Endodermal cell (in vitro differentiated cells): ENCODE measurements at regions not wholly inside any gene's neighbourhood (a gene's known extent, or its start where the extent isn't known, plus 50 kb on each side); places are given as distances from the start of the nearest gene placed in this dataset.

Source experiments
- DNase-seq: peaks from one replicate; pipeline ENCODE4 v3.0.0-alpha.2; 2017
- H3K27ac ChIP-seq: 2 replicates; pipeline ENCODE4 v1.5.1; 2013; ENCODE audit warnings: mild to moderate bottlenecking, low read depth, low read length, moderate library complexity
- H3K27me3 ChIP-seq: 2 replicates; pipeline ENCODE4 v1.6.1; 2013; ENCODE audit warnings: mild to moderate bottlenecking, low read length, moderate library complexity; ENCODE audit not compliant: insufficient read depth, control insufficient read depth, poor library complexity, severe bottlenecking
- H3K36me3 ChIP-seq: 2 replicates; pipeline ENCODE4 v1.7.0; 2013; ENCODE audit warnings: mild to moderate bottlenecking, low read length, moderate library complexity; ENCODE audit not compliant: control insufficient read depth, insufficient read depth
- H3K4me1 ChIP-seq: one replicate; pipeline ENCODE4 v1.7.0; 2013; ENCODE audit warnings: low read length; ENCODE audit not compliant: control insufficient read depth, insufficient read depth
- H3K4me3 ChIP-seq: 2 replicates; pipeline ENCODE4 v1.5.1; 2013; ENCODE audit warnings: mild to moderate bottlenecking, low read length, moderate library complexity
- H3K9ac ChIP-seq: 2 replicates; pipeline ENCODE4 v1.6.1; 2013; ENCODE audit warnings: mild to moderate bottlenecking, low read length, moderate library complexity; ENCODE audit not compliant: poor library complexity, severe bottlenecking; ENCODE audit errors: extremely low read depth
- H3K9me3 ChIP-seq: 2 replicates; pipeline ENCODE4 v1.6.1; 2013; ENCODE audit warnings: mild to moderate bottlenecking, low read length, moderate library complexity; ENCODE audit not compliant: control insufficient read depth
- H3K27ac Mint-ChIP-seq: 2 replicates; pipeline ENCODE4 v1.8.0; 2020; ENCODE audit warnings: mixed read lengths
- H3K27me3 Mint-ChIP-seq: 2 replicates; pipeline ENCODE4 v1.8.0; 2021; ENCODE audit warnings: mild to moderate bottlenecking, mixed read lengths; ENCODE audit not compliant: insufficient read depth
- H3K36me3 Mint-ChIP-seq: 2 replicates; pipeline ENCODE4 v1.8.0; 2020; ENCODE audit warnings: low read depth, mixed read lengths
- H3K4me1 Mint-ChIP-seq: 2 replicates; pipeline ENCODE4 v1.8.0; 2020; ENCODE audit warnings: mixed read lengths
- H3K4me3 Mint-ChIP-seq: 2 replicates; pipeline ENCODE4 v1.8.0; 2020; ENCODE audit warnings: mild to moderate bottlenecking, moderate library complexity, mixed read lengths
- H3K9me3 Mint-ChIP-seq: 2 replicates; pipeline ENCODE4 v1.8.0; 2020; ENCODE audit warnings: mild to moderate bottlenecking, mixed read lengths
- CTCF ChIP-seq: fragments of 200-600 bp; sonication (generic); conservative IDR thresholded peaks from 2 replicates; pipeline ENCODE4 v1.5.0; 2021; ENCODE audit warnings: antibody characterized with exemption, mild to moderate bottlenecking
- WGBS, 2 experiments: methylation state at CpG; one replicate each; pipeline versions ENCODE4 v1.1.5 to v1.1.7; 2013; ENCODE audit warnings: missing lambda C conversion rate in 2 of 2, mixed read lengths in 1 of 2; ENCODE audit not compliant: insufficient coverage in 1 of 2, insufficient read length in 1 of 2; 5-methylcytosine and 5-hydroxymethylcytosine counted together

- Mint-ChIP-seq H3K4me3 (no peak overlapping the region), H3K9me3 (no peaks in the 10 kb centered on the region), H3K27ac (no peak overlapping the region), H3K4me1 (no peaks in the 10 kb centered on the region), H3K36me3 (no peaks in the 10 kb centered on the region), H3K27me3 (peaks cover 6% of the 10 kb centered on the region)
- peak; percentile 22 for DNase-seq
- WGBS, 2 experiments = 87 to 100% methylated on average over 3 to 7 of the region's 7 CpGs
- H3K36me3 ChIP-seq = no peaks in the 10 kb centered on the region
- no peaks in the 10 kb centered on the region for H3K9me3 ChIP-seq
- H3K27ac ChIP-seq = no peak overlapping the region
- H3K4me1 ChIP-seq = no peaks in the 10 kb centered on the region
- no peak for TF ChIP-seq CTCF
- no peaks in the 10 kb centered on the region for H3K27me3 ChIP-seq
- no peak overlapping the region for H3K4me3 ChIP-seq
- no peak overlapping the region for H3K9ac ChIP-seq
These were observed 79.7 kb upstream of the SMIM23 start for GRCh38 chr5:171705830-171706468.

- H3K9me3 ChIP-seq = no peaks in the 10 kb centered on the region
- no peak overlapping the region for H3K4me3 ChIP-seq
- H3K9ac ChIP-seq = no peak overlapping the region
- peaks cover 6% of the 10 kb centered on the region for H3K27me3 Mint-ChIP-seq
- 92 to 100% methylated on average over 2 of the region's 2 CpGs for WGBS, 2 experiments
- H3K27me3 ChIP-seq = no peaks in the 10 kb centered on the region
- H3K27ac ChIP-seq = no peak overlapping the region
- TF ChIP-seq CTCF = no peak
- H3K4me1 Mint-ChIP-seq = no peaks in the 10 kb centered on the region
- DNase-seq = peak; percentile 30
- H3K4me3 Mint-ChIP-seq = no peak overlapping the region
- H3K9me3 Mint-ChIP-seq = no peaks in the 10 kb centered on the region
- no peaks in the 10 kb centered on the region for H3K36me3 ChIP-seq
- no peaks in the 10 kb centered on the region for H3K36me3 Mint-ChIP-seq
- H3K4me1 ChIP-seq = no peaks in the 10 kb centered on the region
- no peak overlapping the region for H3K27ac Mint-ChIP-seq
These were observed 78.7 kb upstream of the SMIM23 start for GRCh38 chr5:171706736-171707441.

- no peak overlapping the region for H3K27ac Mint-ChIP-seq
- H3K9ac ChIP-seq = no peak overlapping the region
- no peaks in the 10 kb centered on the region for H3K36me3 ChIP-seq
- H3K9me3 ChIP-seq = no peaks in the 10 kb centered on the region
- DNase-seq = peak; percentile 16
- WGBS, 2 experiments = 91 to 94% methylated on average over 1 of the region's 1 CpG
- H3K4me1 ChIP-seq = no peaks in the 10 kb centered on the region
- no peak for TF ChIP-seq CTCF
- no peaks in the 10 kb centered on the region for H3K36me3 Mint-ChIP-seq
- no peaks in the 10 kb centered on the region for H3K9me3 Mint-ChIP-seq
- no peak overlapping the region for H3K4me3 ChIP-seq
- H3K27me3 Mint-ChIP-seq = peaks cover 6% of the 10 kb centered on the region
- no peaks in the 10 kb centered on the region for H3K27me3 ChIP-seq
- no peaks in the 10 kb centered on the region for H3K4me1 Mint-ChIP-seq
- no peak overlapping the region for H3K4me3 Mint-ChIP-seq
- no peak overlapping the region for H3K27ac ChIP-seq
These were observed 78.2 kb upstream of the SMIM23 start for GRCh38 chr5:171707442-171707792.
